HG03139 (cell line): ENCODE measurements at regions not wholly inside any gene's neighbourhood (a gene's known extent, or its start where the extent isn't known, plus 50 kb on each side); places are given as distances from the start of the nearest gene placed in this dataset.
"Not testable (repeated sequence)": the region's sequence is repeated elsewhere in the genome, so short reads cannot be mapped to it uniquely, and the experiment has no call there.

Experiments used
- ATAC-seq: cut with Tn5 transposase; IDR thresholded peaks from one replicate; pipeline ENCODE4 v1.9.1; 2021; ENCODE audit not compliant: unreplicated experiment

DNA sequence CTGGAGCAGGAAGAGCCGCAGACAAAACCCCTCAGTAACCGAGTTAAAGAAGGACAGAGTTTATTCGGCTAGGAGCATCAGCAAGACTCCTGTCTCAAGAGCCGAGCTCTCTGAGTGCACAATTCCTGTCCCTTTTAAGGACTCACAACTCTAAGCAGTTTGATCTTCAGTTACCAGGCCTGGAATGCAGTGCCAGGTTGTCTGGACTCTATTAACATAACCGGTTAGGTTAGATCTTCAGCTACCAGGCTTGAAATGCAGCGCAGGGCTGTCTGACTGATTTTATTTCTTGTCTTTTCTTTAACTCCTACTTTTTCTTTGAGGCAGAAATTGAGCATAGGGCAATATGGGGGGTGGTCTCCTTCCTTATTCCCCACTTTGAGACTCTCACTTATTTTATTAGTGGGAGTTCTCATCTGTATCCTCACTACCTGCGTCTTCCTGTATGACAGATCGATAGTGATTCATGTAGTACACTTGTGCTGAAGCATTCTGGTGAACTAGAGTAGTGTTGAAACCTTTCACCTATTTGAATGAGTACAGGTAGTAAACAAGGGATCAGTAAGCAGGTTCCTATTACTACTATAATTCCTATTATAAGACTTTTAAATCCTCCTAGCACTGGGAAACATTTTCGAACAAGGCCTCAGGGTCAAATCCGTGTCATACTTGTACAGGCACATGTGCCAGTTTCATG is 325.0 kb downstream of the CGGBP1 start:
- ATAC-seq, result no peak

DNA sequence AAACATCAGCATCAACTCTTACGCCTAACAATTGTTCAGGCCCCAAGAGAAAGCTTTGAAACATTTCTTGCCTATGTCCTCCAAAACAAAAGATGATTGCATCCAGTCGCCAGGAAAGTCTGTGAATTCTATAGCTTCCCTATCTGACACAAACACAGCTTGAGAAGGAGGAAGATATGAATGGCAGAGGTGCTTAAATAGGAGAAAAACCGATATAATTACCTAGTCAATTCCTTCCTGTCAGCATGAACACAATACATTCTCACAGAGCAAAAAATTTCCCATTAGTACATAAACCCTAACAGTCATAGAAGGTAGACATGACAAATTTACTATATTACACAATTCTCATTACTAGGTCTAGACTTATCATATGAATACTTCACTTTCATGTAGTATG is 326.5 kb downstream of the CGGBP1 start:
- ATAC-seq, result no peak

DNA sequence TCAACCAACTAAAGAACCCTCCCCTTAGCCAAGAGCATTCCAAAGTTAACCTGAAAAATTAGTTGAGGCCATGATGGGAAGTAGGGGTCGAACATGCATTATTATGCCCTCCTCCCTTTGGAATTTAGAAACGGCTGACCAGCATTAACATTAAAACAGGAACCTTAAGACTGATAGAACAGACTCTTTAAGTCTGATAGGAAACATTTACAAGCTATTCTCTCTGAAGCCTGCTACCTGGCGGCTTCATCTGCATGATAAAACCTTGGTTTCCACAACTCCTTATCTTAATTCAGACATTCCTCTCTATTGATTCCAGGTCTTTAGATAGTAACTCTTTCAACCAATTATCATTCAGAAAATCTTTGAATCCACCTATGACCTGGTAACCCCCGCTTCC is 331.0 kb downstream of the CGGBP1 start:
- no peak for ATAC-seq

DNA sequence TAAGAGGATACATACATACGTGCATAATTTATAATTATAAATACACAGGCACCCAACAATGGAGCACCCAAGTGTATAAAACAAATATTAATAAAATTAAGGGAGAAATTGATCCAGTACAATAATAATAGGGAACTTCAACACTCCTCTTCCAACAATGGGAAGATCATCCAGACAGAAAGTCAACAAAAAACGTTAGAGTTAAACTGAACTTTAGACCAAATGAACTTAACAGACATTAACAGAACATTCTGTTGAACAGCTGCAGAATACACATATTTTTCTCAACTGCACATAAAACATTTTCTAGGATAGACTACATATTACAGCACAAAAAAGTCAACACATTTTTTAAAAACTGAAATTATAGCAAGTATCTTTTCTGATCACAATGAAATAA is 339.7 kb downstream of the CGGBP1 start:
- no peak for ATAC-seq

DNA sequence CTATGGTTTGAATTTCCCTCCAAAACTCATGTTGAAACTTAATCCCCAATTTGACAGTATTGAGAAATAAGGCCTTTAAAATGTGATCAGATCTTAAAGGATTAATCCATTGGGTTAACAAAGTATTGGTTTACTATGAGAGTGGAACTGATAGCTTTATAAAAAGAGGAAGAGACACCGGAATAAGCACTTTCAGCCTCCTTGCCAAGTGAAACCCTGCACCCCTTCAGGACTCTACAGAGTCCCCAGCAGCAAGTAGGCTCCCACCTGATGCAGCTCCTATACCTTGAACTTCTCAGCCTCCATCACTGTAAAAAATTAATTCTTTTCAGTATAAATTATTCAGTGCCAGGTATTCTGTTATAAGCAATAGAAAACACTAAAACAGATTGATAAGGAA is 348.3 kb downstream of the CGGBP1 start:
- ATAC-seq, result no peak

DNA sequence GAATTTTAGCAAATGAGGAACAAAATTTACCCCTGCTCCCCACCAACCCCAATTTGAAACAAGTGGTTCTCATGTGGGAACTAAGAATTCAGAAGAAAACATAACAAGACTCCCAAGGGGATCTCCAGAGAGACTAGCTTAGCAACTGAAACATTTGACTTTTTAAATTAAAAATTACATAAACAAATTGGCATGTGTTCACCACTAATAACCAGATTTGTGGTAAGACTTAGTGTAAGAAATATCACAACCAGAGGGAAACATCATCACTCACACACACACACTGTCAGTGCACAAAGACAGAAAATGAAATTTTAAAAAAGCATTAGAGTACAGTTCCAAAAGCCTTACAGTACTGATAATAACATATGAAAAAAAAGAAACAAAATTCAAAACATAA is 348.8 kb downstream of the CGGBP1 start:
- no peak for ATAC-seq

DNA sequence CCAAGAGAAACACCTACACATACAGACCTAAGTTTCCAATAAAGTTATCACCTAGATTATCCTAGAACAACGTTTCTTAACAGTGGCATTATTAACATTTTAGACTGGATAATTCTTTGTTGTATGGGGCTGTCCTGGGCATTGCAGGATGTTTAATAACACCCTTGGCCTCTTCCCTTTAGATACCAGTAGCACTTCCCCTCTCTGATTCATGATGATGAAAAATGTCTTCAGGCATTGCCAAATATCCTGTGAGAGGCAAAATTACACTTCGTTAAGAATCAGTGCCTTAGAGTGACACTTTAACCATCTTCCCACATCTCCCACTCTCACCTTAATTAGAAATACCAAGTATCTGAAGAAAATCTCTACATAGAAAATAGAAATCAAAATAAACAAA is 352.6 kb downstream of the CGGBP1 start:
- ATAC-seq, result no peak

DNA sequence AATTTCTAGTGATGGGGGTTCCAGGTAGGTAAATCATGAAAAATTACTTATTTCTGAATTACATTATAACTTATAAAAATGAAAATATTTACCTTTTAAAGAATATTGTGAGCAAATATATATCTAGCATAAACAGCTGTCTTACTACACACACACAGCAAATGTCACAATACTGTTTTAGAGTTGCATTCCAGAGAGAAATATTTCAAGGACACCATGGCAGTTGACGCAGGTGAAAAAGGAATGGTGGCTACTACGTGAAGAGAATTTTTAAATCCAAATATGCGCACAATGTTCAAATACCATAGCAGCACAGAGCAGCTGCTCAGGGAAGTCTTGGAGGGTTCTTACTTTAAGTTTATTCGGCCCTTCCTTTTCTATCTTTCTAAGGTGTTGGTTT is 356.2 kb downstream of the CGGBP1 start:
- ATAC-seq, result no peak

DNA sequence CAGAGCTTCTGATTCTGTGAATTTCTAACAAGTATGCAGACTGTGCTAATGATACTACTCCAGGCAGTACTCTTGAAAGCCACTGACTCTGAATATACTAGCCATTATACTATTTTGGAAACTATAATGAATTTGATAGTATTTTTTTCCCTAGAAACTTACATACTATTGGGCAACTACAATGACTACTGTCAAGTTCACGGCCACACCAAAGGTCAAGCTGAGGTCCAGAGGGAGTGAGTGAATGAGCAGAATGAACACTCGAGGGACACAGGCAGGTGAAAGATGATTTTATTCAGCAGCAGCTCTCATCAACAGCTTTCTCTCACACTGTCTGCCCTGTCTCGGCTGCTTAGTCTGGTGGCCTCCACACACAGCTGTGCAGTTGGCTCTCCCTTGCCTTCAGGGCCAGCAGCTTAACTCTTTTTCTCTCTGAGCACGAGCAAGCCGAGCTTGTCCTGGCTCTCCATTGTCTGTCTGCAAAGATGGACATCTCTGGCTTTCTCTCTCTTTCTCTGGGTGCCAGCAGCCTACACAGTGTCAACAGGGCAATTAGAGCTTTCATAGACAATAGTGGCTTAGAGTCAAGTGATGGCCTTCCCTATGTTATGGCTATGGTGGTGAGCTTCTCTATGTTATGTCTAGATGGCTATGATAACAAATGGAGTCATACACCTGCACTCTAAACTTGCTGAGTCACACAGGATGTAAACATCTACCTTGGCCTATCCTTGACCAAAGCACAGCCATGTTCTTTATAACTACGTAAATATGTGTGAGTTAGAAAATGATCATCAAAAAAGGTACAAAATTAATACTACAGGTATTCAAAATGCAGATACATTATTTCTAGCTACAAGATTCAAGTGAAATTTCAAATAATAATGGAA is 362.4 kb downstream of the CGGBP1 start:
- no peak for ATAC-seq

DNA sequence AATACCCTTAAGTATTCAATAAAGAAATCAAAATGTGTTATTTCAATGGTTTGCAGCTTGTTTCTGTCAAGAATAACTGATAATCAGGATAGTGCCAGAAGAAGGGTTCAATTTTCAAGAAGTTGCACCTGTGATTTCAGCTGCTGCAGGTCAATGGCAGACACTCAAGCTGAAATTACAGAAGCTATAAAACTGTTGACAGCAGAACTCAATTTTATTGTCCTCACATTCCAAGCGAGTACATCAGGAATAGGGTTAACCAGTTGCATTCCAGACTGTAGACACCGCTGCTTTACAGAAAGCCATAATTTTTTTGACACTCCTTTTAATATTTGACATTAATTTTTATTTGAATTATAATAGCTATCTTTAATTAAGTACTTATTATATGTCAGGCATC is 364.1 kb downstream of the CGGBP1 start:
- no peak for ATAC-seq

DNA sequence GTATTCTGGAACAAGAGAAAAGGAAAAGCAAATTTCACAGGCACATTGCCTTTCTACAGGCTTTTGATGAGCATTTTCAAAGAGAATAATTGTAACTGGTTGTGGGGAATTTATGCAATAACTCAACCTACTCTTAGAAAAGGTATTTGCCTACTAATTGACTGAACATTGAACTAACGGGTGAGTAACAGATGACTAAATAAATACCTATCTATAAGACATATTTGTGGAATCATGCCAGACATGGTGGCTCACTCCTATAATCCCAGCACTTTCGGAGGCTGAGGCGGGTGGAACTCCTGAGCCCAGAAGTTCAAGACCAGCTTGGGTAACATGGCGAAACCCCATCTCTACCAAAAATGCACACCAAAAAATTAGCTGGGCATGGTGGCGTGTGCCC is 367.7 kb downstream of the CGGBP1 start:
- no peak for ATAC-seq

DNA sequence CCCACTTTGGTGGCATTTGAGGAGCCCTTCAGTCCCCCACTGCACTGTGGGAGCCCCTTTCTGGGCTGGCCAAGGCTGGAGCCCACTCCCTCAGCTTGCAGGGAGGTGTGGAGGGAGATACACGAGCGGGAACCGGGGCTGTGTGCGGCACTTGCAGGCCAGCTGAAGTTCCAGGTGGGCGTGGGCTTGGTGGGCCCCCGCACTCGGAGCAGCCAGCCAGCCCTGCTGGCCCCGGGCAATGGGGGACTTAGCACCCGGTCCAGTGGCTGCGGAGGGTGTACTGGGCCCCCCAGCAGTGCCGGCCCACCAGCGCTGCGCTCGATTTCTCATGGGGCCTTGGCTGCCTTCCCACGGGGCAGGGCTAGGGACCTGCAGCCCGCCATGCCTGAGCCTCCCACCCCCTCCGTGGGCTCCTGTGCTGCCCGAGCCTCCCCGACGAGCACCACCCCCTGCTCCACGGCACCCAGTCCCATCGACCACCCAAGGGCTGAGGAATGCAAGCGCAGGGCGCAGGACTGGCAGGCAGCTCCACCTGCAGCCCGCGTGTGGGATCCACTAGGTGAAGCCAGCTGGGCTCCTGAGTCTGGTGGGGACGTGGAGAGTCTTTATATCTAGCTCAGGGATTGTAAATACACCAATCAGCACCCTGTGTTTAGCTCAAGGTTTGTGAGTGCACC is 379.7 kb downstream of the CGGBP1 start:
- ATAC-seq, result not testable (repeated sequence)

DNA sequence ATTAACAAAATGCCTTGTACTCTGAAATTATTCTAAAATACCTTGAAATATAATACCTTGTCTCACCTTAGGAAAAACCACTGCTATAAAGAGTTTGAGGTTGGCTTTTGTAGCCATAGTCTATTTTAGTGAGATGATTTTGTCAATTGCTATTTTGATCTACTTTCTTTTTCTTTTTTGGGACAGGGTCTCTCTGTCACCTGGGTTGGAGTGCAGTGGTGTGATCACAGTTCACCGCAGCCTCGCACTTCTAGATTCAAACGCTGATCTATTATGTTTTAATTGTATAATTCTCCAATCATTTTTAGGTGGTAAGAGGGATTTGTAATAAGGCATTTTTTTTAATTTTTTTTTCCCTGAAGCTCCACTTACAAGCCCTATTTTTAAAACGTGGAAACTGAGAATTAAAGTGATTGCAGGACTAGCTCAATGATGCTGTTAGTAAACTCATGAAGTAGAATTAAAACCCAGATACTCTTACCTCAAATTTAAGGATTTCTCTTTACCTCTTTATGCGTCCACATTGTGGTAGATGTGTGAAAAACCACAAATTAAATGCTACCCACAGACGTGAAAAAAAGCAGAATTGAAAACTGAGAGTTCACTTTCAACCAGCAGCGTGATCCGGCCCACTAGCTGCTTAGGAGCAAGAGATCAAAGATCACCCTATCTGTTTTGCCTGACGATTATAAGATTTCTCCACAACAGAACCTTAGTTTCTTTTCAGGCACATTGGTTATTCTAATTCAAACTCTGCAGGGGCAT is 384.2 kb downstream of the CGGBP1 start:
- ATAC-seq, result peak; percentile 99

DNA sequence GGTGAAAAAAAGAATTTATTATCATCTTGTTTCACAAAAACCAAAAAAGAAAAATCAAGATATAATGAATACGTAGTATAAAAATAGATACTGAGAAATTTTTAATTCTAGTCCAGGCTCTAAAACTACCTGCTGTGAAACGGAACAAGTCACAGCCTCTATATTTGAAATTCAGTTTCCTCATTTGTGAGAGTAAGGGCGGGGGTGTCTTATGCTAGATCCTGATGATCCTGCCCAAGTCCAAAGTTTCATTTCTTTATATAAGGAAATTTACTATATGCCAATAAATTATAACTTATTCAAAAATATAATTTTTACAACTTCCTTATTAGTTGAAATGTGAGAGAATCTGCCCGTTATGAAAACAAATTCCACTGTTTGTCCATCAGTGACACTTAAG is 385.7 kb downstream of the CGGBP1 start:
- no peak for ATAC-seq

DNA sequence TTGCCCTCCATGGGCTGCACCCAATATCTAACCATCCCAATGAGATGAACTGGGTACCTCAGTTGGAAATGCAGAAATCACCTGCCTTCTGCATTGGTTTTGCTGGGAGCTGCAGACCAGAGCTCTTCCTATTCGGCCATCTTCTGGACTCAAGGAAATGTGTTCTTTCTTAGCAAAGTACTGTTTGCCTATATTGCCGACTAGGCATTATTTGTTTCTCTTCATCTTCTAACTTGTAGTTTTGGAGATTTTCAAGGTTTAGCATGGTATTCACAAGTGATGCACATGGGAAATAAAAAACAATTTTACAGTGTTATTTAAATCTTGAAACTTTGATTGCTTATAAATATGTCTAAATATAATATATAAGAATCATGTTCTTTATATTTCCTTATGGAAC is 377.8 kb upstream of the POU1F1 start:
- ATAC-seq, result no peak

DNA sequence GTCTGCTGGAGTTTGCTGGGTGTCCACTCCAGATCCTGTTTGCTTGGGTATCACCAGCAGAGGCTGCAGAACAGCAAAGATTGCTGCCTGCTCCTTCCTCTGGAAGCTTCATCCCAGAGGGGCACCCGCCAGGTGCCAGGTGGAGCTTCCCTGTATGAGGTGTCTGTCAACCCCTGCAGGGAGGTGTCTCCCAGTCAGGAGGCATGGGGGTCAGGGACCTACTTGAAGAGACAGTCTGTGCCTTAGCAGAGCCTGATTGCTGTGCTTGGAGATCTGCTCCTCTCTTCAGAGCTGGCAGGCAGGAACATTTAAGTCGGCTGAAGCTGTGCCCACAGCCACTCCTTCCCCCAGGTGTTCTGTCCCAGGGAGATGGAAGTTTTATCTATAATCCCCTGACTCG is 376.8 kb upstream of the POU1F1 start:
- ATAC-seq, result not testable (repeated sequence)

DNA sequence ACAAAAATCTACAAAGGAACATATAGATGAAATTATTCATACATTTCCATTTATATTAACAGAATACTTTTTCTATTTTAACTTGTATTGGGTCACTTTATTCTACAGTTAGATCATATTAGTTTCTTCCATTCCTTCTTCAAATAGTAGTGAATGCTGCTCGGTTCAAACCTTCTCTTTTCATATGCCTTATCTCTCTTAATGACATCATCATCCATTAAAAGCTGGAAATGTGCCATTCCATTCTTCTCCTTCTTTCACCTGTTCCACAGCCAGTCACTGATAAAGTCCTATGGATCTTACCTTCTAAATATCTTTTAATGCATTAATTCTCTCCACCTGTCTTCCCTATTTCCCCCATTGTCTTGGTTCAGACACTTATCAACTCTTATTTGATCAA is 358.0 kb upstream of the POU1F1 start:
- ATAC-seq, result no peak

DNA sequence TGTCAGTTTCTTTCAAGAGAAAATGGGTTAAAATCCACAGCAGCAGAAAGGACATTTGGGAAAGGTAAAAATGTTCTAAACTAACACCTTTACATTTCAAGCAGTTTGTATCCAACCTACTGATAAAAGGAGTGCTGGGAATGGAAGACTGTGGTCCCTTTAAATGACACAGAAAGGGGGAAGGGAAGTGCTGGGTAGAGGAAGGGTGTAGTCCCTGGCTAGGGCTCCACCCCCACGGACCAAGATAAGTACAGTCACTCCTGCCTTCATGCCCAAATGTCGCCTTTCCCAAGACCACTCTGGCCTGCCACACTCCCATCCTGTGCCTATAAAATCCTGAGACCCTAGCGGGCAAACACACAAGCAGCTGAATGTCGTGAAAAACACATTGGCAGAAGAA is 350.9 kb upstream of the POU1F1 start:
- ATAC-seq, result no peak

DNA sequence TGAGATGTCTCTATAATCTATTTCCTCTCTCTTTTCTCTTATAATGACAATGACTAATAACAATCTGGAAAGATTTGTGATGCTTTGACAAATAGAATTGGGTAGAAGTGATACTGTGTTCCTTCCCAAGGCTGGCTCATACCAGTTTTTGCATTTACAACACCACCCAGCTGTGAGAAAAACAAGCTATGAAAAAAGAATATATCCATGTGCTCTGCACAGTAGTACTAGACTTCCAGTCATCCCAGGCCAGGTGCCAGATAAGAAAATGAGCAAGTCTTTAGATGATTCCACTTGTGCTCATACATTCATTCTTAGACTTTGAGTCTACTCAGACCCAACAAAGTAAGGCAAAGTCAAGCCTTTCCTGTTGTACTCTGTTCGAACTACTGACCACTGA is 350.2 kb upstream of the POU1F1 start:
- ATAC-seq, result no peak

DNA sequence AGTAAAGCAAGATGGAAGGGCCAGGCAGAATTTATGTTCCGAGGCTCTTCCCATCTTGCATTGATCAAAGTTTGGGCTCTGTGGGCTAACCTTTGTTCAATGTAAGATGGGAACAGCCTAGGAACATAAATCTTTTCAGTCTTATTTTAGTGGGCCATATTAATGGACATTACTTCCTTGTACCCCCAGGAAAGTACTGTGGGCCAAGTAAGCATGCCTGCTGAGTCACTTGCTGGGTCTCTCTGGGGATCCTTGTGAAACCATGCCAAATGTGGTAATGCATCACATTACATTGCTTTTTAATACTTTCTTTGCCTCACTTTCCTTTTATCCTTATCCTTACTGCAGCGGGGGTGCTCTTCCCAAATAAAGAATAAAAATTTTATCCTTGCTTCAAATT is 349.5 kb upstream of the POU1F1 start:
- ATAC-seq, result no peak

DNA sequence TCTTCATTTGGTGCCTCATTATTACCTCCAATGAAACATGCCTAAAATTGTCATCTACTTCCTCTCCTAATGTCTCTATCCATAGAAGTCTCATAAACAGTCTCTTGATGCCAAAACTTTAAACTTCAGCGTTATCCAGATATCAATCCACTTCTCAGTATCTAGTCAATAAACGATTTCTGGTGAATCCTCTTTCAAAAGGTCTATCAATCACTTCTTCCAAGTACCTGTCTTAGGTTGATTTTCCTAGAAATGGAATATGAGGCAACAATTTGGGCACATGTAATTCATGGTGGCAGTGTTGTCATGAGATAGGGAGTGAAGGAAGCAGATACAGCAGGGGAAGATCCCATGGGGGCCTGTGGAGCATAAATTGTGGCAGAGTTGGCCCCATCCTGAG is 348.5 kb upstream of the POU1F1 start:
- ATAC-seq, result no peak
